Esophagus squamous epithelium (tissue), 4 donors: ENCODE measurements at regions not wholly inside any gene's neighbourhood (a gene's known extent, or its start where the extent isn't known, plus 50 kb on each side); places are given as distances from the start of the nearest gene placed in this dataset.

ENCODE experiments used
- POLR2A ChIP-seq, 4 donors: fragments of 450-650 bp; IDR thresholded peaks; one replicate each; pipeline ENCODE4 v1.6.1; 2017; ENCODE audit warnings: antibody characterized with exemption in 4 of 4, mild to moderate bottlenecking in 4 of 4, moderate library complexity in 3 of 4
- TF ChIP-seq, protein P1 (sequence below), 6 experiments: fragments of 450-650 bp in 4 of 6; fragments of 200-600 bp in 2 of 6; sonication (generic) in 2 of 6; IDR thresholded peaks; one replicate each; pipeline ENCODE4 v1.5.1; 2016 to 2019; ENCODE audit warnings: antibody characterized with exemption in 6 of 6, mild to moderate bottlenecking in 4 of 6, moderate library complexity in 4 of 6

DNA sequence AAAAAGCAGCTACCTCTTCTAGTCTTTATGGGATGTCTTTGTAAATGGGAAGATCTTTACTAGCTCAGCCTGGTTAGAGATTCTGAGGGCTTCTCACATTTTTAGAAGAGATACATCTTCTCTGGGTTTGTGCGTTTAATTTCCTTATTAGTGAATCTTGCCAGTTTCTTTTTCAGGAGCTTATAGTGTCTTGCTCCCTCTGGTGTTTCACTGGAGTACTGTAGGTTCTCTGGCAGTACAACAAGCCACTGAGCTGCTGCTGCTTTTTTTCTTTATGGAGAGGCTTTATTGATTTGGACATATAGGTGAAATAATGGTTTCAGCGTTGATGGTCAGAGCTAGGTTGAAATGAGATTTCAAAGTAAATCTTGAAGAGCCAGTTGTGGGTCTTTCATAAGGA lies 82.9 kb downstream of the LAS1L start:
- TF ChIP-seq, protein P1, sequence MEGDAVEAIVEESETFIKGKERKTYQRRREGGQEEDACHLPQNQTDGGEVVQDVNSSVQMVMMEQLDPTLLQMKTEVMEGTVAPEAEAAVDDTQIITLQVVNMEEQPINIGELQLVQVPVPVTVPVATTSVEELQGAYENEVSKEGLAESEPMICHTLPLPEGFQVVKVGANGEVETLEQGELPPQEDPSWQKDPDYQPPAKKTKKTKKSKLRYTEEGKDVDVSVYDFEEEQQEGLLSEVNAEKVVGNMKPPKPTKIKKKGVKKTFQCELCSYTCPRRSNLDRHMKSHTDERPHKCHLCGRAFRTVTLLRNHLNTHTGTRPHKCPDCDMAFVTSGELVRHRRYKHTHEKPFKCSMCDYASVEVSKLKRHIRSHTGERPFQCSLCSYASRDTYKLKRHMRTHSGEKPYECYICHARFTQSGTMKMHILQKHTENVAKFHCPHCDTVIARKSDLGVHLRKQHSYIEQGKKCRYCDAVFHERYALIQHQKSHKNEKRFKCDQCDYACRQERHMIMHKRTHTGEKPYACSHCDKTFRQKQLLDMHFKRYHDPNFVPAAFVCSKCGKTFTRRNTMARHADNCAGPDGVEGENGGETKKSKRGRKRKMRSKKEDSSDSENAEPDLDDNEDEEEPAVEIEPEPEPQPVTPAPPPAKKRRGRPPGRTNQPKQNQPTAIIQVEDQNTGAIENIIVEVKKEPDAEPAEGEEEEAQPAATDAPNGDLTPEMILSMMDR (IDR thresholded peaks at IDR 0.05), result peak in 4 of 6 experiments; percentile 30 to 46 (median 36)
- no peak for TF ChIP-seq POLR2A (IDR thresholded peaks at IDR 0.05)
